SW 1271 (cell line): ENCODE measurements at regions not wholly inside any gene's neighbourhood (a gene's known extent, or its start where the extent isn't known, plus 50 kb on each side); places are given as distances from the start of the nearest gene placed in this dataset.
"Not testable (repeated sequence)": the region's sequence is repeated elsewhere in the genome, so short reads cannot be mapped to it uniquely, and the experiment has no call there.

ENCODE experiments used
- DNase-seq, 2 experiments: peaks; one replicate each; lab custom pipeline; 2025; lab: John Stamatoyannopoulos, UW

DNA sequence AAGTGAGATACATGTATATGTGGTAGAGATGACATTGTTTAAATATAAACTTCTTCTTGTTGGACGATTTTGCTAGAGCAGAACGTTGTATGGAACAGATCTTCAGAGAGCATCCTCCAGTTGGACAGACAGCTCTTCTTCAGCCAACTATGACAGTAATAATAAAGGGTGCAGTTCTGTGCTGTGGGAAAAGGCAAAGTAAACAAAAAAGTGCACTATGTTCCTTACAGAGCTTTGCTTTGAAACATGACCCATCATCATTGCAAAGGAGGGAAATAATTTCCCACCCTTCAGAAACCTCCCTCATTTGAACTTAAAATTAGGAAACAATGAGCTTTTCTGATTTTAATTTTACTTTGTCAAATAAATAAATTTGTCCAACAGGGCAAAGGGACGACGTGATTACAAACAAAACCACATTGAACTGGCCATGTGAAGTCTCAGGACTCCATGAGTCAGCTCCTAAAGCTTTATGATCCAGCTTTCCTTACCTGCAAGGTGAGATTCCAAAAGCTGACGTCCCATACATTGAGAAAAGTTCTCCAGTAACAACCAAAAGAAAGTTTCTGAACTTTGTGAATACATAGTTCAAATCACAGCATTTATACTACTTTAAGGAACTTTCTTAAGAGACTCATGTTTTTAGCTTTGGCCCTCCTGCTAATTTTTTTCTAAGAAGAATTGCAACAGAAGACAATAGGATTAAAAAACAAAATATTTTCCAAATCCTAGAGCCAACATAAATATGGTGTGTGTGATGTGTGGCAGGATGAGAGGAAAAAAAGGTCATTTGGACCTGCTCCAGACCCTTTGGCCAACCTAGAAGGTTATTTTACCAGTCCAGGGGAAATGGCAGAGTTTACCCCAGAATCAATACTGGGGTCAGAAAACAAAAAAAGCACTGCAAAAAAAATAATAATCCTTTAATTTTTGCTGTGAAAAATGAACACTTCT is 565.4 kb upstream of the NRP1 start:
- no peak for DNase-seq

DNA sequence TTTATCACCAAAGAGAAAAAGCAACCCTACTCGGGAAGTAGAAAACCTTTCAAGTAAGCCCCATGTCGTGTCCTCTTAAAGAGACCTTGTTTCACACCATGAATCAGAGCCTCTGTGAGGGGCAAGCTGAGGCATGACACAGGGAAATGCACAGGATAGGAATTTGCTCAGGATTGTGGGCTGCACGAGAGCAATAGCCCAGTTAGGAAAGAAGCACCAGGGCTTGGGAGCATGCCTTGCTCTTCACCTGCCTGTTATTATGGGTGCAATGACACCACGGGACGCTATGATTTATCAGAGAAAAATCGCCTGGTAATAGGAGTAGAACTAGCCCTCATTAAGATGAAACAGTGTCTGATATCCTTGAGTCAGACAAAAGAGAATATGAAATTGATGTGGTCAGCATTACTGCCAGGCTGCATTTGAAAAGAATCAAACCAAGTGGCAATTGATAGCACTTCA is 562.9 kb upstream of the NRP1 start:
- no peak for DNase-seq

GRCh38 chr10:33893506-33893905 is 559.0 kb upstream of the NRP1 start:
- no peak for DNase-seq

DNA sequence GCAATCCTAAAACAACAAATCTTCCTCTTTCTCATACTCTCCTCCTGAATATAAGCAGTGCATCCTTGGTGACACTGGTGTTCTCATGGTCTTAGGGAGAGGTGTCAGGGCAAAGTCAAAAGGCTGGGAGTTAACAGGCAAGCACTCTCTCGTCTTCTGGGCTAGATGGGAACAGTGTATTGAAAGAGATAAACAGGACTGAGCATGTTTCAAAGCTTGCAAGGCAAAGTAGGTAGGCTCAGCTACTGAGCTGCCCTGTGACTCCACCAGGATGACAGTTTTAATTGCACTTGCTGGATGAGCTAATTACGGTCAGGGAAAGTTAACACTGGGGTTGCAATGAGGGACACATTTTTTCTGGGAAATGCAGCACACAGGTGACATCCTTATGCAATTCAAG is 554.9 kb upstream of the NRP1 start:
- no peak for DNase-seq

- no peak for DNase-seq
These were observed 552.7 kb upstream of the NRP1 start for GRCh38 chr10:33887188-33887587.

DNA sequence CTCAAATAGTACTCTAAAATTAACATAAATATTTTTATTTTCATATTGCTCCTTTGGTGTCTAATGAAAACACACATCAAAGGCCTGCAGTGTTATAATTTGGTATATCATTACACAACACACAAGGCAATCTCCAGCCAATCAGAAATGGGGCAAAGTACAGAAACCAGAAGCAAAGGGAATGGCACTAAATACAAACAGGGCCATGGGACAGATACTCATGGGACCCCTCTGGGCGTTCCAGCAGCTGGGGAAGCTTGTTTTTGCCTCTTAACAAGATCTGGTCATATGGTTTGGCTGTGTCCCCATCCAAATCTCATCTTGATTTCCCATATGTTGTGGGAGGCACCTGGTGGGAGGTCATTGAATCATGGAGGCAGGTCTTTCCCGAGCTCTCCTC is 551.8 kb upstream of the NRP1 start:
- no peak for DNase-seq

DNA sequence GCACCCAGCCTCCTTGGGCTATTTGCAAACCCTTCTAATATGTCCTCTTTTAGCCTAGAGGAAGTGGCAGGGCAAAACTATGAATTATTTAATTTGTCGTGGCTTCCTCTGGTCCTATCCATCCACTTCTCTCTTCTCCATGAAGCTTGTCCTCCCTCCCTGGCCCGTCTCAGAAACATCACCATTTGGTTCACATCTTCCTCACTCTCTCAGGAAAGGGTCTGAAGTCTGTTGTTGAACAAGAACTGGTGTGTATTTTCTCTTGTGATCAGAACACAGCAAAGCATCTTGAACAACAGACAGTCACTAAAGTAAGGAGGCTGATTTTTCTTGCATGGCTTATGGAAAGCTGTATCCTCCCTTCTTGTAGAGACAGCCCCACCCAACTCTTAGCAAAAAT is 550.1 kb upstream of the NRP1 start:
- DNase-seq = no peak

GRCh38 chr10:33883881-33884280 is 549.4 kb upstream of the NRP1 start:
- no peak for DNase-seq

DNA sequence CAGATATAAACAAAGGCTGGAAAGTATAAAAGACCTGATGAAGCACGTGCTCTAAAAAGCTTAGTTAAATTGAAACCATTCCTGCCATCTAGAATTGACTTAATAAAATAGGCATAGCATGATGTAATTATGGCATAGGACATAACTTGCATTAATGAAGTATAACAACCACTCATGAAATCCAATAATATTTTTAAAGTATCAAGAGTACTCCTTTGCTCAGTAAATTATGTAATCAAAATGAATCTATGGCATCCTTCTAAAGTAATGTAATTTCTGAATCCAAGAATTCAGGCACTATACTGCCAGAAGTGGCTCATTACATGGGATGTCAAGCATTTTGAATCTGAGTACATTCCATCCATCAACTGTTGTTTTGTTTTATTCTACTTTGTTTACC is 548.5 kb upstream of the NRP1 start:
- no peak for DNase-seq

GRCh38 chr10:33880291-33880690 is 545.8 kb upstream of the NRP1 start:
- no peak for DNase-seq

GRCh38 chr10:33878238-33878786 is 543.8 kb upstream of the NRP1 start:
- DNase-seq = no peak

GRCh38 chr10:33876584-33877400 is 542.3 kb upstream of the NRP1 start:
- no peak for DNase-seq

DNA sequence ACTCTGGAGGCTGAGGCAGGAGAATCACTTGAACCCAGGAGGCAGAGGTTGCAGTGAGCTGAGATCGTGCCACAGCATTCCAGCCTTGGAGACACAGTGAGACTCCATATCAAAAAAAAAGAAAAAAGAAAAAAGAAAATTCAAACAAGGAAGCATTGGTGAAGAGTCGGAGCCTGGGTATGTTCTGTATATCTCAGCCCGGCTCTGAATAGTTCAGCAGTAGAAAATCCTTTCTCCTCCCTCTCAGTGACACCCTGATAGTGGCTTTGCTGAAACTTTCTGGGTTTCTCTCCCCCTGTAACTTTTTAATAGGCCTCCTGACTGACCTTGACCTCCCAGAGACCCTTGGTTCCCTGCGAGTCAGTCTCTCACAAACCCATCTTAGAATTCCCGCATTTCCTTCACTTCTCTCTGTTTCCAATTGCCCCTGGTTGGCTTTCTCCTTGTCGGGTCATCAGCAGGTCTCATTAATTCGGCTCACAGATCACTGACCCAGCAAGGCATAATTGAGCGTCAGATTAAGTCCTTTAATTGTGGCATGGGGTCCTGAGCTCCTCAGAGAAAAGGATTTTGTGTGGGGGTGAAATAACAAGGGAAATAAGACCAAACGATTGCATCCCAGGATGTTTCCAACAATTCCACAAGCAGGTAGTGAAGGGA is 541.6 kb upstream of the NRP1 start:
- DNase-seq = no peak

DNA sequence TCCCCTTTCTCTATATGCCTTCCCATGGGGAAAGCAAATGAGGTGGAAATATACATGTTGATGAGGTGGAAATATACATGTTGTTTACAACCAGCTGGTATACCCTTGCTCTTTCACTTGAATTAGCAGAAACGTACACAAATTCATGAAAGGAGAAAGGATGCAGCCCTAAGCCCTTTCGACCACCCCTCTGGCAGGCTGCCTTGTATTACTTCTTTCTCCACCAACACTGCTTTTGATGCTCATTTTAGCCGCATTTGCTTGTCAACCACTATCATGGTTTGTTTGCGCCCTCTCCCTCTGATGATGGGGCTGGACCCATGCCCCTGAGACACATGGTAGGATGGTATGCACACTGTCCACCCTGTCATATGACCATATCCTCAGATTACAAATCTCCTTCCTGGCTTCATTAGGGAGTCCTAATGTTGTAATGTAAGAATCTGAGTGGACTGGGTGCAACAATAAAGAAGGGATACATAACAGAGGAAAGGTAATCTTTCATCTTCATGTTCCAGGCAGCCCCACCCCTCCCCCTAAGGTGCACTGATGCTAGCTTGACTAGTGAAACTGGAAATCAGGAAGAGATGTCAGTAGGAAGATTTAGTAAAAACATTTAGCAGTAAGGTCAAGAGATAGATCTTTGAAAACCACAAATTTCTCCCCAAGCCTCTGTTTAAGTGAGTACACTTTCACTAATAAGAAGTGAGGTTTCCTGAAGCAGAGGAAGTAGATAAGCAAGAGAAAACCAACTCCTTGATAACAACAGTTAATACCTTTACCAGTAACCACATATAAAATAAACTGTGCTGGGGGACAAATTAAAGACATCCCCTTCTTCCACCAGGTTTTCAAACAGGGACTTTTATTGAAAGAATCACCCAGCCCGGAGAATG is 536.8 kb upstream of the NRP1 start:
- DNase-seq = no peak

GRCh38 chr10:33869481-33869880 is 535.0 kb upstream of the NRP1 start:
- no peak for DNase-seq

DNA sequence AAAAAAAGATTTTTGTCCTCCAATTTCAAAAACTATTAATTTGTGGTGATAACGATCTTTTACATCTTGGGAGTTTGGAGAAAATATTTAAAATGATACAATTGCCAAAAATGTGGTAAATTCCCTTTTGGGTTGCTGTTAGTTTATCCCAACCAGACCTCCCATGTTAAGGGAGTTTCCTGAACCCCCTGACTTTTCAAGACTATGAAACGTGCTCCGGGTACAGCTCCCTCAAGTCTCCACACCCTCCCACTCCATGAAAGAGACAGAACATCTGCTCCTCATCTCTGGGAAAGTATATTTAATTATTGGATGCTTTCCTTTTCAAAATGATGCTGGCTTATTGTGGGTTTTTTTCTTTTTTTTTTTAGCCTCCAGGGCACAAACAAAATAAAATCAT is 534.6 kb upstream of the NRP1 start:
- DNase-seq = no peak

- DNase-seq = not testable (repeated sequence)
These were observed 532.8 kb upstream of the NRP1 start for GRCh38 chr10:33867199-33867789.

- DNase-seq = no peak
These were observed 528.9 kb upstream of the NRP1 start for GRCh38 chr10:33863352-33863751.

- DNase-seq = no peak
These were observed 528.2 kb upstream of the NRP1 start for GRCh38 chr10:33862536-33863105.

GRCh38 chr10:33861833-33862232 is 527.4 kb upstream of the NRP1 start:
- no peak for DNase-seq
